ENCODE measurements at regions not wholly inside any gene's neighbourhood (a gene's known extent, or its start where the extent isn't known, plus 50 kb on each side); places are given as distances from the start of the nearest gene placed in this dataset.

- H3K9ac ChIP-seq (ENCODE audit: low read length) = no peak overlapping the region
- no peaks in the 10 kb centered on the region for H3K79me2 ChIP-seq (ENCODE audit: low read length)
- no peak overlapping the region for H3K4me2 ChIP-seq (ENCODE audit: low read depth, low read length, poor library complexity, severe bottlenecking)
- no peaks in the 10 kb centered on the region for H3K36me3 ChIP-seq (ENCODE audit: insufficient read depth, low read length)
- H2AFZ ChIP-seq (ENCODE audit: low read length) = no peak overlapping the region
- no peaks in the 10 kb centered on the region for H3K9me2 ChIP-seq (replicated peaks; ENCODE audit: insufficient read depth, low read length)
- DNase-seq = no peak
- H3K4me3 ChIP-seq (ENCODE audit: low read length) = no peak overlapping the region
- H3K27ac ChIP-seq (ENCODE audit: low read length) = no peak overlapping the region
- no peaks in the 10 kb centered on the region for H3K27me3 ChIP-seq (ENCODE audit: low read length)
- H4K20me1 ChIP-seq (ENCODE audit: insufficient read depth, low read depth, low read length) = no peaks in the 10 kb centered on the region
- H3K4me1 ChIP-seq (ENCODE audit: low read length) = no peaks in the 10 kb centered on the region
- peaks cover 15% of the 10 kb centered on the region for H3K9me3 ChIP-seq (ENCODE audit: low read length)
These were observed 243.0 kb upstream of the GJB5 start for GRCh38 chr1:34511802-34512201.

DNA sequence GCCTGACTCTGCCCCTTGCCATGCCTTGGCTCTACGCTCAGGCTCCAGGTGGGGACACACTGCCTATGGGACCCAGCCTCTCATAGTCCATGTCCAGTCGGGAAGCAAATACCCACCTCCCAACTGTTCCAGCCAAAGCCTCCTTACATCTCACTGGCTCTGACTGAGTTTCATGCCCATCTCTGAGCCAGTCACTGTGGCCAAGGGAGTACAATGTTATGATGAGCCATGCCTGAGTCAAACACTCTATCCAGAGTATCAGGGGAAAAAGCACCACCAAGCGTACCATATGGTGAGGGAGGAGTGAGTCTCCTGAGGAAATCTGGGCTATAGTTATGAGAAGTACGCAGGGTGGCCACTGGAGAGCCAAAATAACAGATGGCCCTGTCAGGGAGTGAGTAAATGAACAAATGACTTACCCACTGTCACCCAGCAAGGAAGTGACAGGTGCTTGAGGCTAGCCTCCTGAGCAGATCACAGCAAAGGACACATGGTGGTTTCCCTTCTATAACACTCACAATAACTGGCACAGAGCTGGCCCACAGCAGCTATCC lies 236.6 kb upstream of the GJB5 start:
- Histone ChIP-seq H2AFZ (ENCODE audit: low read length) (no peak overlapping the region), H3K9me3 (ENCODE audit: low read length) (no peaks in the 10 kb centered on the region), H4K20me1 (ENCODE audit: insufficient read depth, low read depth, low read length) (no peaks in the 10 kb centered on the region), H3K4me2 (ENCODE audit: low read depth, low read length, poor library complexity, severe bottlenecking) (no peak overlapping the region), H3K9ac (ENCODE audit: low read length) (no peak overlapping the region), H3K36me3 (ENCODE audit: insufficient read depth, low read length) (no peaks in the 10 kb centered on the region), H3K79me2 (ENCODE audit: low read length) (no peaks in the 10 kb centered on the region), H3K4me1 (ENCODE audit: low read length) (no peaks in the 10 kb centered on the region), H3K9me2 (replicated peaks; ENCODE audit: insufficient read depth, low read length) (no peaks in the 10 kb centered on the region), H3K4me3 (ENCODE audit: low read length) (no peak overlapping the region), H3K27me3 (ENCODE audit: low read length) (no peaks in the 10 kb centered on the region), H3K27ac (ENCODE audit: low read length) (no peak overlapping the region)
- no peak for DNase-seq

GRCh38 chr1:34520111-34520510 lies 234.7 kb upstream of the GJB5 start:
- H3K9ac ChIP-seq (ENCODE audit: low read length) = no peak overlapping the region
- no peaks in the 10 kb centered on the region for H4K20me1 ChIP-seq (ENCODE audit: insufficient read depth, low read depth, low read length)
- H3K9me2 ChIP-seq (replicated peaks; ENCODE audit: insufficient read depth, low read length) = no peaks in the 10 kb centered on the region
- H3K9me3 ChIP-seq (ENCODE audit: low read length) = no peaks in the 10 kb centered on the region
- no peaks in the 10 kb centered on the region for H3K79me2 ChIP-seq (ENCODE audit: low read length)
- DNase-seq = no peak
- H3K27me3 ChIP-seq (ENCODE audit: low read length) = no peaks in the 10 kb centered on the region
- no peak overlapping the region for H3K27ac ChIP-seq (ENCODE audit: low read length)
- H3K36me3 ChIP-seq (ENCODE audit: insufficient read depth, low read length) = no peaks in the 10 kb centered on the region
- no peaks in the 10 kb centered on the region for H3K4me1 ChIP-seq (ENCODE audit: low read length)
- H3K4me2 ChIP-seq (ENCODE audit: low read depth, low read length, poor library complexity, severe bottlenecking) = no peak overlapping the region
- no peak overlapping the region for H3K4me3 ChIP-seq (ENCODE audit: low read length)
- no peak overlapping the region for H2AFZ ChIP-seq (ENCODE audit: low read length)

GRCh38 chr1:34524783-34525182 lies 230.1 kb upstream of the GJB5 start:
- Histone ChIP-seq H3K27me3 (ENCODE audit: low read length) (no peaks in the 10 kb centered on the region), H3K9me3 (ENCODE audit: low read length) (no peaks in the 10 kb centered on the region), H3K36me3 (ENCODE audit: insufficient read depth, low read length) (no peaks in the 10 kb centered on the region), H3K4me2 (ENCODE audit: low read depth, low read length, poor library complexity, severe bottlenecking) (no peak overlapping the region), H3K27ac (ENCODE audit: low read length) (no peak overlapping the region), H4K20me1 (ENCODE audit: insufficient read depth, low read depth, low read length) (no peaks in the 10 kb centered on the region), H3K4me3 (ENCODE audit: low read length) (no peak overlapping the region), H3K79me2 (ENCODE audit: low read length) (no peaks in the 10 kb centered on the region), H2AFZ (ENCODE audit: low read length) (no peak overlapping the region), H3K9ac (ENCODE audit: low read length) (no peak overlapping the region), H3K4me1 (ENCODE audit: low read length) (peaks cover 10% of the 10 kb centered on the region), H3K9me2 (replicated peaks; ENCODE audit: insufficient read depth, low read length) (no peaks in the 10 kb centered on the region)
- DNase-seq = no peak

DNA sequence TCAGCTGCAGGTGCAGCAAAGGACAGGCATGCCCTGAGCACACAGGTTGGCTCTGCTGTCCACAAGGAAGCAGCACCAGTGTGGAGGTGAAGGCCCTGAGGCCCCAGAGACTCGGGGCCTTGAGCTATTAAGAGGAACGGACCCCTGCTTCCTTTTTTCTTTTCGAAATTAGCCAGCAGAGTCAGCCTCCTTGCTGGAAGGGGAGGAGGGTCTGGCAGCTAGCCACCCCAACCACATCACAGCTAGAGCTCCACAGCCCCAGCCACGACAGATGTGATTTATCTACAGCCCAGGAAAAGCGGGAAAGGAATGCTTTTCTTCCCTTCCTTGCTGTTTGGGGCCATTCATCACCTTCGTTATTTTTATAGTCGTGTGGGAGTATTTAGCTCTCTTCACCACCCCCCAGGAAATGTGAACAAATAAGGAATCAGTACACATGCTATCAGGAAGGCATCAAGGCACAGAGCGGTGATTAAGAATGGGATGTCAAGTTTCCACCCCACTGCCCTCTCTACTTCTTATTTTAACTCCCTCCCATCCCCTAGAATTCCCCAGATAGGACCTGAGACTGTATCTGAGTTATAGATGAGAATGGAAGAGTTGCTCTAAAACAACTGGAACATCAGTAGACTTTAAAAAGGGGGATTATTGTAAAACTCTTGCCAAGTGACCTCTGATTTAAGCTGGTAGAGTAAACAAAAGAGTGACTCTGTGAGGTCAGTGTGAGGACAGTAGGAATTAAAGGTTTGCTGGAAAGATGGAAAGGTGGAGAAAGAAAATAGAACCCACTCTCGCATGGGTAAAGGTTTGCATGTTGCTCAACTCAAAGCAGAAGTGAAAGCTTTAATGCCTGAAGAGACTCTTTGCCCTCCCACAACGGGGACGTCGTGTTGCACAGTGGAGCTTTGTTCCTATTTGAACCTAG lies 224.7 kb upstream of the GJB5 start:
- H3K9me3 ChIP-seq (ENCODE audit: low read length) = no peaks in the 10 kb centered on the region
- peak overlapping the region; percentile 19; the same call in 1 of the 2 replicates for H3K4me3 ChIP-seq (ENCODE audit: low read length)
- H3K79me2 ChIP-seq (ENCODE audit: low read length) = no peaks in the 10 kb centered on the region
- H3K9me2 ChIP-seq (replicated peaks; ENCODE audit: insufficient read depth, low read length) = no peaks in the 10 kb centered on the region
- H2AFZ ChIP-seq (ENCODE audit: low read length) = no peak overlapping the region
- no peaks in the 10 kb centered on the region for H3K36me3 ChIP-seq (ENCODE audit: insufficient read depth, low read length)
- peak overlapping the region; percentile 61 for H3K4me2 ChIP-seq (ENCODE audit: low read depth, low read length, poor library complexity, severe bottlenecking)
- peaks cover 41% of the 10 kb centered on the region for H3K4me1 ChIP-seq (ENCODE audit: low read length)
- peak; percentile 72 for DNase-seq
- H3K27me3 ChIP-seq (ENCODE audit: low read length) = no peaks in the 10 kb centered on the region; the same call in 1 of the 2 replicates
- no peak overlapping the region for H3K9ac ChIP-seq (ENCODE audit: low read length)
- H4K20me1 ChIP-seq (ENCODE audit: insufficient read depth, low read depth, low read length) = no peaks in the 10 kb centered on the region
- no peak overlapping the region for H3K27ac ChIP-seq (ENCODE audit: low read length)

- Histone ChIP-seq H3K4me2 (ENCODE audit: low read depth, low read length, poor library complexity, severe bottlenecking) (no peak overlapping the region), H3K79me2 (ENCODE audit: low read length) (no peaks in the 10 kb centered on the region), H3K9ac (ENCODE audit: low read length) (no peak overlapping the region), H3K36me3 (ENCODE audit: insufficient read depth, low read length) (no peaks in the 10 kb centered on the region), H2AFZ (ENCODE audit: low read length) (no peak overlapping the region), H4K20me1 (ENCODE audit: insufficient read depth, low read depth, low read length) (no peaks in the 10 kb centered on the region), H3K9me3 (ENCODE audit: low read length) (no peaks in the 10 kb centered on the region), H3K27me3 (ENCODE audit: low read length) (no peaks in the 10 kb centered on the region; the same call in 1 of the 2 replicates), H3K9me2 (replicated peaks; ENCODE audit: insufficient read depth, low read length) (no peaks in the 10 kb centered on the region), H3K4me3 (ENCODE audit: low read length) (no peak overlapping the region), H3K4me1 (ENCODE audit: low read length) (peaks cover 41% of the 10 kb centered on the region), H3K27ac (ENCODE audit: low read length) (no peak overlapping the region)
- DNase-seq = no peak
These were observed 222.7 kb upstream of the GJB5 start for GRCh38 chr1:34532113-34532512.

DNA sequence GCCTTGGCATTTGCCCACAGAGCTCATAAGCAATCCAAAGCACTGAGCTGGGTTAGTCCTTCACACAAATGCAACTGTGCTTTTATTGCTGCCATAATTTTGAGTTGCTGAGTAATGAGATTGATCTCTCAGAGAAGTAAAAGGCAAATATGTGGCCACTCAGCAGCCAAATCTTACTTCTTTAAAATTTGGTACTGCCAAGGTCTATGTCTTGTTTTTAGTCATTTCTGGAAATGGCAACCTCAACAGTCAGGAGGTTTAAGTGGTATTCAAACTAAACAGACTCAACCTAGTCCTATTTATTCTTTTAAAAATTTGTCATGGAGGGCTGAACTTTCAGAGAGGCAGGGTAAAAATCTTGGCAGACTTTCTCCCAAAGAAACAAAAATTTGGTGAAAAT lies 216.4 kb upstream of the GJB5 start:
- Histone ChIP-seq H3K27ac (ENCODE audit: low read length) (no peak overlapping the region), H3K9me3 (ENCODE audit: low read length) (no peaks in the 10 kb centered on the region), H3K4me3 (ENCODE audit: low read length) (no peak overlapping the region), H4K20me1 (ENCODE audit: insufficient read depth, low read depth, low read length) (no peaks in the 10 kb centered on the region), H3K36me3 (ENCODE audit: insufficient read depth, low read length) (no peaks in the 10 kb centered on the region), H2AFZ (ENCODE audit: low read length) (no peak overlapping the region), H3K27me3 (ENCODE audit: low read length) (no peaks in the 10 kb centered on the region), H3K9me2 (replicated peaks; ENCODE audit: insufficient read depth, low read length) (no peaks in the 10 kb centered on the region), H3K4me2 (ENCODE audit: low read depth, low read length, poor library complexity, severe bottlenecking) (no peak overlapping the region), H3K9ac (ENCODE audit: low read length) (no peak overlapping the region), H3K4me1 (ENCODE audit: low read length) (no peaks in the 10 kb centered on the region), H3K79me2 (ENCODE audit: low read length) (no peaks in the 10 kb centered on the region)
- no peak for DNase-seq

GRCh38 chr1:34547046-34547674 lies 207.7 kb upstream of the GJB5 start:
- peak; percentile 45 for DNase-seq
- no peak overlapping the region for H3K4me2 ChIP-seq (ENCODE audit: low read depth, low read length, poor library complexity, severe bottlenecking)
- no peak overlapping the region for H3K27ac ChIP-seq (ENCODE audit: low read length)
- no peaks in the 10 kb centered on the region for H3K4me1 ChIP-seq (ENCODE audit: low read length)
- H3K27me3 ChIP-seq (ENCODE audit: low read length) = no peaks in the 10 kb centered on the region
- H4K20me1 ChIP-seq (ENCODE audit: insufficient read depth, low read depth, low read length) = no peaks in the 10 kb centered on the region
- no peak overlapping the region for H3K4me3 ChIP-seq (ENCODE audit: low read length)
- H2AFZ ChIP-seq (ENCODE audit: low read length) = no peak overlapping the region
- no peak overlapping the region for H3K9ac ChIP-seq (ENCODE audit: low read length)
- H3K9me2 ChIP-seq (replicated peaks; ENCODE audit: insufficient read depth, low read length) = no peaks in the 10 kb centered on the region
- no peaks in the 10 kb centered on the region for H3K79me2 ChIP-seq (ENCODE audit: low read length)
- H3K36me3 ChIP-seq (ENCODE audit: insufficient read depth, low read length) = no peaks in the 10 kb centered on the region
- no peaks in the 10 kb centered on the region for H3K9me3 ChIP-seq (ENCODE audit: low read length)
